HCT116 (cell line): ENCODE measurements at regions not wholly inside any gene's neighbourhood (a gene's known extent, or its start where the extent isn't known, plus 50 kb on each side); places are given as distances from the start of the nearest gene placed in this dataset.

Experiments used
- ATAC-seq: fragments of 200-7000 bp; cut with Tn5 transposase; 2 replicates; pipeline ENCODE4 v1.9.1; 2020; ENCODE audit warnings: mild to moderate bottlenecking, moderate library complexity
- BruUV-seq: library from RNA; stranded (reverse); fragments of 400-500 nt; replicated peaks from 2 replicates; lab custom pipeline; 2021; lab: Mats Ljungman, UMichigan
- CTCF ChIA-PET: fragments of 300-600 bp; sonication (Branson Sonifier 250); formaldehyde crosslinking; loops from one replicate; lab custom pipeline; 2021; ENCODE audit warnings: antibody characterized with exemption; lab: Charles Lee
- POLR2A ChIA-PET: fragments of 300-600, 350-600 bp; sonication (Branson Sonifier 250); formaldehyde crosslinking; loops from one replicate; lab custom pipeline; 2021; ENCODE audit warnings: antibody characterized with exemption; lab: Charles Lee
- RAD21 ChIA-PET, 2 experiments: fragments of 300-600 bp; sonication (Branson Sonifier 250); formaldehyde crosslinking; loops; one replicate each; lab custom pipeline; 2023; ENCODE audit warnings: low total read pairs in 2 of 2; ENCODE audit not compliant: uncharacterized antibody in 2 of 2, unreplicated experiment in 2 of 2, low non-redundant PET in 1 of 2; lab: Charles Lee
- DNase-seq: peaks from one replicate; pipeline ENCODE4 v3.0.0-alpha.2; 2010; ENCODE audit warnings: low read depth, low spot score
- H2AFZ ChIP-seq: fragments of 200-600 bp; shearing (Covaris generic), sonication (generic); 2 replicates; pipeline ENCODE4 v1.6.1; 2017; ENCODE audit warnings: low read depth, mixed run types, mixed read lengths, antibody characterized with exemption, low read length; ENCODE audit not compliant: poor library complexity, severe bottlenecking
- H3K27ac ChIP-seq: 2 replicates; pipeline ENCODE4 v1.5.1; 2012; ENCODE audit warnings: low read depth, low read length
- H3K27me3 ChIP-seq: fragments of 200-600 bp; sonication (generic); 2 replicates; pipeline ENCODE4 v1.6.1; 2016; ENCODE audit warnings: mixed run types, low read length, mixed read lengths; ENCODE audit not compliant: insufficient read depth
- H3K36me3 ChIP-seq, 2 experiments: fragments of 200-500 bp in 1 of 2; fragments of 200-600 bp in 1 of 2; sonication (Bioruptor generic) in 1 of 2; sonication (generic) in 1 of 2; 2 replicates each; pipeline versions ENCODE4 v1.5.1 to v1.6.1; 2014 to 2016; ENCODE audit warnings: low read length in 2 of 2, inconsistent platforms in 1 of 2, mixed read lengths in 1 of 2, mixed run types in 1 of 2; ENCODE audit not compliant: insufficient read depth in 2 of 2, control insufficient read depth in 1 of 2
- H3K4me1 ChIP-seq, 2 experiments: fragments of 200-600 bp in 1 of 2; sonication (generic) in 1 of 2; 2 replicates each; pipeline versions ENCODE4 v1.5.1 to v1.6.1; 2012 to 2017; ENCODE audit warnings: low read length in 2 of 2, inconsistent platforms in 1 of 2, mild to moderate bottlenecking in 1 of 2, mixed read lengths in 1 of 2, mixed run types in 1 of 2, moderate library complexity in 1 of 2; ENCODE audit not compliant: insufficient read depth in 2 of 2, control insufficient read depth in 1 of 2
- H3K4me2 ChIP-seq: fragments of 200-600 bp; sonication (generic); 2 replicates; pipeline ENCODE4 v1.6.1; 2017; ENCODE audit warnings: mixed run types, low read length, mixed read lengths
- H3K4me3 ChIP-seq, 2 experiments: fragments of 200-600 bp in 1 of 2; sonication (generic) in 1 of 2; replicated peaks in 1 of 2; 2 replicates each; pipeline ENCODE4 v1.5.1; 2011 to 2016; ENCODE audit warnings: low read length in 2 of 2, control low read depth in 1 of 2, low read depth in 1 of 2, mild to moderate bottlenecking in 1 of 2, mixed read lengths in 1 of 2, mixed run types in 1 of 2
- H3K79me2 ChIP-seq: fragments of 200-600 bp; sonication (generic); 2 replicates; pipeline ENCODE4 v1.6.1; 2017; ENCODE audit warnings: mild to moderate bottlenecking, mixed run types, low read length, moderate library complexity, mixed read lengths; ENCODE audit not compliant: insufficient read depth
- H3K9ac ChIP-seq: fragments of 200-600 bp; sonication (generic); 2 replicates; pipeline ENCODE4 v1.6.1; 2016; ENCODE audit warnings: low read length, mixed read lengths
- H3K9me2 ChIP-seq: fragments of 200-600 bp; sonication (generic), shearing (Covaris generic); 2 replicates; pipeline ENCODE4 v1.6.1; 2017; ENCODE audit warnings: mixed run types, mild to moderate bottlenecking, moderate library complexity; ENCODE audit not compliant: insufficient read depth
- H3K9me3 ChIP-seq, 2 experiments: fragments of 200-500 bp in 1 of 2; fragments of 200-600 bp in 1 of 2; sonication (Bioruptor generic) in 1 of 2; sonication (generic) in 1 of 2; 2 replicates each; pipeline ENCODE4 v1.6.1; 2014 to 2017; ENCODE audit warnings: low read length in 2 of 2, mixed read lengths in 2 of 2, inconsistent platforms in 1 of 2, low read depth in 1 of 2, mild to moderate bottlenecking in 1 of 2, mixed run types in 1 of 2, moderate library complexity in 1 of 2; ENCODE audit not compliant: control insufficient read depth in 1 of 2, insufficient read depth in 1 of 2
- H4K20me1 ChIP-seq: fragments of 200-600 bp; sonication (generic), shearing (Covaris generic); 2 replicates; pipeline ENCODE4 v1.6.1; 2017; ENCODE audit warnings: mixed run types, mild to moderate bottlenecking, moderate library complexity; ENCODE audit not compliant: insufficient read depth
- ATF3 ChIP-seq: IDR thresholded peaks from 2 replicates; pipeline ENCODE4 v1.6.1; 2012
- CEBPB ChIP-seq: IDR thresholded peaks from 2 replicates; pipeline ENCODE4 v1.6.1; 2012; ENCODE audit warnings: low read depth
- CTCF ChIP-seq, 3 experiments: fragments of 200-600 bp in 1 of 3; sonication (generic) in 1 of 3; IDR thresholded peaks in 2 of 3; conservative IDR thresholded peaks in 1 of 3; 2 replicates each; pipeline ENCODE4 v1.5.1; 2012 to 2017; ENCODE audit warnings: low read depth in 2 of 3, low read length in 2 of 3, antibody characterized with exemption in 1 of 3, borderline replicate concordance in 1 of 3, control low read depth in 1 of 3, mild to moderate bottlenecking in 1 of 3, mixed read lengths in 1 of 3, mixed run types in 1 of 3, moderate library complexity in 1 of 3; ENCODE audit not compliant: insufficient read depth in 1 of 3
- EGR1 ChIP-seq: IDR thresholded peaks from 2 replicates; pipeline ENCODE4 v1.6.1; 2012; ENCODE audit warnings: low read depth
- EZH2 ChIP-seq: fragments of 200-600 bp; sonication (generic); IDR thresholded peaks from 2 replicates; pipeline ENCODE4 v1.6.1; 2017; ENCODE audit warnings: antibody characterized with exemption, mixed run types
- JUND ChIP-seq: IDR thresholded peaks from 2 replicates; pipeline ENCODE4 v1.6.1; 2012
- POLR2A ChIP-seq: IDR thresholded peaks from 2 replicates; pipeline ENCODE4 v1.7.0; 2011; ENCODE audit warnings: borderline replicate concordance; ENCODE audit not compliant: insufficient read depth, insufficient read length; ENCODE audit errors: extremely low read depth
- POLR2AphosphoS5 ChIP-seq: IDR thresholded peaks from 2 replicates; pipeline ENCODE4 v1.6.1; 2011; ENCODE audit warnings: mild to moderate bottlenecking, low read depth, low read length, moderate library complexity
- REST ChIP-seq: IDR thresholded peaks from 2 replicates; pipeline ENCODE4 v1.6.1; 2012; ENCODE audit warnings: low read depth
- SRF ChIP-seq: IDR thresholded peaks from 2 replicates; pipeline ENCODE4 v1.6.1; 2012; ENCODE audit warnings: low read depth
- TCF7L2 ChIP-seq: IDR thresholded peaks from 2 replicates; pipeline ENCODE4 v1.7.0; 2011; ENCODE audit warnings: borderline replicate concordance, inconsistent platforms; ENCODE audit not compliant: insufficient read depth, insufficient read length; ENCODE audit errors: extremely low read depth
- YY1 ChIP-seq: IDR thresholded peaks from 2 replicates; pipeline ENCODE4 v1.6.1; 2011; ENCODE audit warnings: low read length, low read depth, moderate library complexity, mild to moderate bottlenecking; ENCODE audit not compliant: insufficient replicate concordance; ENCODE audit errors: extremely low read depth
- ZFX ChIP-seq: fragments of 450-650 bp; IDR thresholded peaks from 2 replicates; pipeline ENCODE4 v1.6.1; 2017
- intact Hi-C: fragments of 100-400 bp; cut with micrococcal nuclease; formaldehyde crosslinking; loops from 2 replicates; pipeline ENCODE4 v1.10.0; 2022
- TF ChIP-seq, protein P1 (sequence below): IDR thresholded peaks from 2 replicates; pipeline ENCODE4 v1.6.1; 2011; ENCODE audit warnings: mild to moderate bottlenecking, low read length, moderate library complexity; ENCODE audit not compliant: insufficient replicate concordance; ENCODE audit errors: extremely low read depth
- TF ChIP-seq, protein P2 (sequence below): IDR thresholded peaks from 2 replicates; pipeline ENCODE4 v1.6.1; 2012

DNA sequence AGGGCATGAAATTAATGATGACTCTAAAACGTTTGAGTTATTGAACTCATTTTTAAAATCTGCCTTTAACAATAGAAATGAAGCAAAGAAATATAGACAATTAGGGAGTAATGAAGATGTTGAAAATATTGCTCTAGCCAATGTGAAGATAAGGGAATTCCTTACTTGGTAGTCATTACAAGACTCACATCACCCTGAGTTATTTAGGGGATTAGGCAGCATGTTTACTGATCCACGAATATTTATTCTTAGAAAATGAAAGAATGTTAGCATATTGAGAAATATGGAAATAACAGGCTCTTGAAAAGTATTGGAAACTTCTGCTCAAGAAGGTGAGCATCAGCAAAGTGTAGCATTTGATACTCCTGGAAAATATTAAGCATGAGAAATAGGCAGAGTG lies 398.1 kb upstream of the ARPP21 start (continued):
- TF ChIP-seq REST: no peak
- TF ChIP-seq JUND: no peak
- TF ChIP-seq, protein P1, sequence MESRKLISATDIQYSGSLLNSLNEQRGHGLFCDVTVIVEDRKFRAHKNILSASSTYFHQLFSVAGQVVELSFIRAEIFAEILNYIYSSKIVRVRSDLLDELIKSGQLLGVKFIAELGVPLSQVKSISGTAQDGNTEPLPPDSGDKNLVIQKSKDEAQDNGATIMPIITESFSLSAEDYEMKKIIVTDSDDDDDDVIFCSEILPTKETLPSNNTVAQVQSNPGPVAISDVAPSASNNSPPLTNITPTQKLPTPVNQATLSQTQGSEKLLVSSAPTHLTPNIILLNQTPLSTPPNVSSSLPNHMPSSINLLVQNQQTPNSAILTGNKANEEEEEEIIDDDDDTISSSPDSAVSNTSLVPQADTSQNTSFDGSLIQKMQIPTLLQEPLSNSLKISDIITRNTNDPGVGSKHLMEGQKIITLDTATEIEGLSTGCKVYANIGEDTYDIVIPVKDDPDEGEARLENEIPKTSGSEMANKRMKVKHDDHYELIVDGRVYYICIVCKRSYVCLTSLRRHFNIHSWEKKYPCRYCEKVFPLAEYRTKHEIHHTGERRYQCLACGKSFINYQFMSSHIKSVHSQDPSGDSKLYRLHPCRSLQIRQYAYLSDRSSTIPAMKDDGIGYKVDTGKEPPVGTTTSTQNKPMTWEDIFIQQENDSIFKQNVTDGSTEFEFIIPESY: no peak
- TF ChIP-seq SRF: no peak
- TF ChIP-seq ATF3: no peak
- no peak for TF ChIP-seq EZH2

GRCh38 chr3:35254917-35255316 lies 384.4 kb upstream of the ARPP21 start:
- CTCF ChIA-PET: no interaction called here

More at GRCh38 chr3:35254917-35255316, 384.4 kb upstream of the ARPP21 start:
- H3K4me1 ChIP-seq: no peaks in the 10 kb centered on the region
- RAD21 ChIA-PET: no interaction called here
- H3K9me3 ChIP-seq: peaks cover 15 to 27% of the 10 kb centered on the region in 2 experiments; a peak in 2 of 4 replicates
- TF ChIP-seq EZH2: no peak
- no peak for TF ChIP-seq CEBPB
- TF ChIP-seq TCF7L2: no peak
- TF ChIP-seq, protein P2, sequence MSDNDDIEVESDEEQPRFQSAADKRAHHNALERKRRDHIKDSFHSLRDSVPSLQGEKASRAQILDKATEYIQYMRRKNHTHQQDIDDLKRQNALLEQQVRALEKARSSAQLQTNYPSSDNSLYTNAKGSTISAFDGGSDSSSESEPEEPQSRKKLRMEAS: no peak
- TF ChIP-seq SRF: no peak
- TF ChIP-seq POLR2AphosphoS5: no peak
- TF ChIP-seq EGR1: no peak
- TF ChIP-seq, protein P1: no peak
- no peak for TF ChIP-seq CTCF (IDR thresholded peaks at IDR 0.05 in 2 of 3, conservative IDR thresholded peaks at IDR 0.05 in 1 of 3; ENCODE audit: borderline replicate concordance in 1 of 3, insufficient read depth in 1 of 3, low read depth in 2 of 3, low read length in 2 of 3)
- no peak for TF ChIP-seq POLR2A
- no peak for TF ChIP-seq YY1
- TF ChIP-seq ZFX: no peak
- TF ChIP-seq, all 23 proteins: peak for 0
- Histone ChIP-seq H3K4me2 (no peak overlapping the region), H3K9ac (no peak overlapping the region), H3K9me2 (no peaks in the 10 kb centered on the region), H2AFZ (no peak overlapping the region), H3K4me3 (no peak overlapping the region), H4K20me1 (no peaks in the 10 kb centered on the region), H3K27ac (no peak overlapping the region), H3K79me2 (no peaks in the 10 kb centered on the region), H3K36me3 (no peaks in the 10 kb centered on the region), H3K27me3 (no peaks in the 10 kb centered on the region)
- DNase-seq (no peak), ATAC-seq (no peak)
- POLR2A ChIA-PET: no interaction called here
- intact Hi-C loops: no loop called here
- no TSS peak for BruUV-seq
